HEK293 (cell line): ENCODE measurements at regions not wholly inside any gene's neighbourhood (a gene's known extent, or its start where the extent isn't known, plus 50 kb on each side); places are given as distances from the start of the nearest gene placed in this dataset.

ENCODE experiments used
- CTCF ChIA-PET: fragments of 350-600 bp; formaldehyde crosslinking; extraction: SDS; loops from one replicate; lab custom pipeline; 2021; ENCODE audit warnings: antibody characterized with exemption; lab: Yijun Ruan, JAX
- POLR2A ChIA-PET: fragments of 300-600 bp; formaldehyde crosslinking; extraction: SDS; loops from one replicate; lab custom pipeline; 2020; ENCODE audit warnings: antibody characterized with exemption, inconsistent platforms; lab: Yijun Ruan, JAX
- H3K27ac ChIP-seq: fragments of 200-500 bp; sonication (Bioruptor generic); 2 replicates; pipeline ENCODE4 v1.5.1; 2014; ENCODE audit warnings: low read depth, low read length, control low read depth, inconsistent platforms; ENCODE audit errors: extremely low read depth
- H3K36me3 ChIP-seq, 2 experiments: fragments of 200-500 bp in 1 of 2; sonication (Bioruptor generic) in 1 of 2; 1 replicate in 1 of 2; 2 replicates in 1 of 2; pipeline ENCODE4 v1.5.1; 2014 to 2017; ENCODE audit warnings: inconsistent platforms in 2 of 2, low read length in 2 of 2; ENCODE audit not compliant: control insufficient read depth in 2 of 2, insufficient read depth in 1 of 2
- H3K4me1 ChIP-seq: fragments of 200-500 bp; sonication (Bioruptor generic); 2 replicates; pipeline ENCODE4 v1.5.1; 2014; ENCODE audit warnings: mild to moderate bottlenecking, low read length, inconsistent platforms; ENCODE audit not compliant: control insufficient read depth, insufficient read depth
- H3K4me3 ChIP-seq: 2 replicates; pipeline ENCODE4 v1.5.1; 2011; ENCODE audit warnings: low read depth, mild to moderate bottlenecking, control low read depth, low read length, moderate library complexity
- H3K9me3 ChIP-seq: fragments of 200-500 bp; sonication (Bioruptor generic); 2 replicates; pipeline ENCODE4 v1.5.1; 2014; ENCODE audit warnings: low read depth, low read length, inconsistent platforms; ENCODE audit not compliant: control insufficient read depth, insufficient read depth
- HOXD13 ChIP-seq: sonication (generic); formaldehyde crosslinking; IDR thresholded peaks from 2 replicates; pipeline ENCODE4 v1.8.0; 2022; ENCODE audit warnings: missing genetic modification reagents, borderline replicate concordance
- PRDM6 ChIP-seq: fragments of 450-650 bp; formaldehyde crosslinking; IDR thresholded peaks from 2 replicates; pipeline ENCODE4 v1.5.1; 2017; ENCODE audit warnings: missing biosample characterization, missing genetic modification characterization
- RBAK ChIP-seq: fragments of 450-650 bp; formaldehyde crosslinking; IDR thresholded peaks from 2 replicates; pipeline ENCODE4 v1.5.1; 2016; ENCODE audit warnings: missing biosample characterization, missing genetic modification characterization
- ZBTB17 ChIP-seq: fragments of 450-650 bp; formaldehyde crosslinking; IDR thresholded peaks from 2 replicates; pipeline ENCODE4 v1.5.1; 2016; ENCODE audit warnings: missing biosample characterization, missing genetic modification characterization
- ZBTB26 ChIP-seq: fragments of 450-650 bp; formaldehyde crosslinking; optimal IDR thresholded peaks from 2 replicates; pipeline ENCODE3; 2016; ENCODE audit warnings: missing biosample characterization, mild to moderate bottlenecking, missing genetic modification characterization
- ZNF157 ChIP-seq: fragments of 450-650 bp; formaldehyde crosslinking; IDR thresholded peaks from 2 replicates; pipeline ENCODE4 v1.5.1; 2016; ENCODE audit warnings: missing biosample characterization, missing genetic modification characterization
- ZNF169 ChIP-seq: fragments of 450-650 bp; formaldehyde crosslinking; IDR thresholded peaks from 2 replicates; pipeline ENCODE4 v1.5.1; 2016; ENCODE audit warnings: missing biosample characterization, missing genetic modification characterization
- ZNF473 ChIP-seq: fragments of 450-650 bp; formaldehyde crosslinking; IDR thresholded peaks from 2 replicates; pipeline ENCODE4 v1.5.1; 2017; ENCODE audit warnings: missing biosample characterization, missing genetic modification characterization
- ZNF488 ChIP-seq: fragments of 450-650 bp; formaldehyde crosslinking; IDR thresholded peaks from 2 replicates; pipeline ENCODE4 v1.5.1; 2016; ENCODE audit warnings: missing biosample characterization, missing genetic modification characterization
- ZNF521 ChIP-seq: fragments of 450-650 bp; formaldehyde crosslinking; IDR thresholded peaks from 2 replicates; pipeline ENCODE4 v1.5.1; 2017; ENCODE audit warnings: missing biosample characterization, mild to moderate bottlenecking, missing genetic modification characterization
- ZNF600 ChIP-seq: fragments of 450-650 bp; formaldehyde crosslinking; IDR thresholded peaks from 2 replicates; pipeline ENCODE4 v1.5.1; 2016; ENCODE audit warnings: missing biosample characterization, missing genetic modification characterization
- ZNF621 ChIP-seq: fragments of 450-650 bp; formaldehyde crosslinking; IDR thresholded peaks from 2 replicates; pipeline ENCODE4 v1.5.1; 2017; ENCODE audit warnings: missing biosample characterization, missing genetic modification characterization
- ZNF660 ChIP-seq: fragments of 450-650 bp; IDR thresholded peaks from 2 replicates; pipeline ENCODE4 v1.5.1; 2018; ENCODE audit warnings: missing biosample characterization, mild to moderate bottlenecking, missing genetic modification characterization
- ZNF777 ChIP-seq: fragments of 450-650 bp; formaldehyde crosslinking; IDR thresholded peaks from 2 replicates; pipeline ENCODE4 v1.5.1; 2017; ENCODE audit warnings: missing biosample characterization, missing genetic modification characterization, borderline replicate concordance
- ZSCAN16 ChIP-seq: fragments of 450-650 bp; formaldehyde crosslinking; IDR thresholded peaks from 2 replicates; pipeline ENCODE4 v1.5.1; 2016; ENCODE audit warnings: missing biosample characterization, missing genetic modification characterization
- ZSCAN18 ChIP-seq: fragments of 450-650 bp; formaldehyde crosslinking; IDR thresholded peaks from 2 replicates; pipeline ENCODE4 v1.5.1; 2016; ENCODE audit warnings: missing biosample characterization, missing genetic modification characterization

- TF ChIP-seq ZNF777 (tag by site-specific recombination): no peak
- no peak for TF ChIP-seq ZNF169 (tag by site-specific recombination)
- no peak for TF ChIP-seq ZNF621 (tag by site-specific recombination)
- TF ChIP-seq ZNF521 (tag by site-specific recombination): no peak
- no peak for TF ChIP-seq ZNF473
Observed at GRCh38 chr5:102119252-102119651, 176.8 kb downstream of the SLCO4C1 start (continued).

GRCh38 chr5:102115736-102116135, 180.3 kb downstream of the SLCO4C1 start:
- Histone ChIP-seq H3K36me3 (no peaks in the 10 kb centered on the region), H3K9me3 (no peaks in the 10 kb centered on the region), H3K4me1 (peaks cover 13% of the 10 kb centered on the region), H3K27ac (no peak overlapping the region), H3K4me3 (no peak overlapping the region)
- ChIA-PET POLR2A (no interaction called here), CTCF (no interaction called here)
- TF ChIP-seq PRDM6 (0 out of 2 replicates have a peak, but pooled peaks have one; percentile 8), ZNF521 (tag by site-specific recombination) (no peak), ZBTB26 (no peak)

- TF ChIP-seq ZBTB17 (tag by site-specific recombination) (no peak), ZNF600 (no peak), ZSCAN18 (tag by site-specific recombination) (no peak)
- no peaks in the 10 kb centered on the region for H3K36me3 ChIP-seq
Observed at GRCh38 chr5:102114525-102115069, 181.5 kb downstream of the SLCO4C1 start.

GRCh38 chr5:102107865-102108264, 188.2 kb downstream of the SLCO4C1 start:
- no peak overlapping the region for H3K4me3 ChIP-seq
- no peaks in the 10 kb centered on the region for H3K4me1 ChIP-seq
- H3K36me3 ChIP-seq: no peaks in the 10 kb centered on the region
- TF ChIP-seq RBAK (tag by site-specific recombination): no peak
- no peak for TF ChIP-seq HOXD13 (CRISPR knock-in tag)
- no peak for TF ChIP-seq ZNF660
- TF ChIP-seq ZNF488 (tag by site-specific recombination): no peak
- no peak for TF ChIP-seq ZSCAN16 (tag by site-specific recombination)
- no peak for TF ChIP-seq ZNF157
- TF ChIP-seq, all 188 proteins: peak for 0
- Histone ChIP-seq H3K27ac (no peak overlapping the region), H3K9me3 (no peaks in the 10 kb centered on the region)
- POLR2A ChIA-PET: no interaction called here
- CTCF ChIA-PET: no interaction called here

More at GRCh38 chr5:102114525-102115069, 181.5 kb downstream of the SLCO4C1 start:
- H3K9me3 ChIP-seq: no peaks in the 10 kb centered on the region
- no peak overlapping the region for H3K27ac ChIP-seq
- ChIA-PET POLR2A (interaction anchor here (0.6 kb wide), 1 partner anchor 44 kb away, joined by 3 read pairs; no protein-coding TSS in a partner anchor), CTCF (no interaction called here)
- no peak overlapping the region for H3K4me3 ChIP-seq
- H3K4me1 ChIP-seq: peaks cover 6% of the 10 kb centered on the region
